IPS DF 19.7 (cell line): ENCODE measurements at regions not wholly inside any gene's neighbourhood (a gene's known extent, or its start where the extent isn't known, plus 50 kb on each side); places are given as distances from the start of the nearest gene placed in this dataset.
"Not testable (repeated sequence)": the region's sequence is repeated elsewhere in the genome, so short reads cannot be mapped to it uniquely, and the experiment has no call there.

Experiments used
- DNase-seq: peaks from one replicate; pipeline ENCODE4 v3.0.0-alpha.2; 2013; ENCODE audit warnings: low read depth, low spot score

- no peak for DNase-seq
Observed at GRCh38 chr6:101013612-101014195, 132.6 kb upstream of the ASCC3 start.

- no peak for DNase-seq
Observed at GRCh38 chr6:101015541-101015940, 134.4 kb upstream of the ASCC3 start.

GRCh38 chr6:101016163-101016562, 135.0 kb upstream of the ASCC3 start:
- no peak for DNase-seq

GRCh38 chr6:101018157-101018556, 137.0 kb upstream of the ASCC3 start:
- DNase-seq, result no peak

- DNase-seq, result no peak
Observed at GRCh38 chr6:101021504-101021903, 140.4 kb upstream of the ASCC3 start.

GRCh38 chr6:101042966-101043365, 161.8 kb upstream of the ASCC3 start:
- no peak for DNase-seq

- DNase-seq, result no peak
Observed at GRCh38 chr6:101058296-101058695, 177.2 kb upstream of the ASCC3 start.

GRCh38 chr6:101066481-101066880, 185.4 kb upstream of the ASCC3 start:
- DNase-seq, result no peak

- DNase-seq, result no peak
Observed at GRCh38 chr6:101069191-101069795, 188.2 kb upstream of the ASCC3 start.

GRCh38 chr6:101070044-101070608, 189.0 kb upstream of the ASCC3 start:
- no peak for DNase-seq

- DNase-seq, result no peak
Observed at GRCh38 chr6:101077344-101077743, 196.2 kb upstream of the ASCC3 start.

GRCh38 chr6:101079696-101080270, 198.7 kb upstream of the ASCC3 start:
- DNase-seq, result no peak

- DNase-seq, result no peak
Observed at GRCh38 chr6:101080597-101080996, 199.5 kb upstream of the ASCC3 start.

- no peak for DNase-seq
Observed at GRCh38 chr6:101083533-101084175, 202.5 kb upstream of the ASCC3 start.

- no peak for DNase-seq
Observed at GRCh38 chr6:101085327-101085726, 204.2 kb upstream of the ASCC3 start.

GRCh38 chr6:101086473-101086872, 205.3 kb upstream of the ASCC3 start:
- DNase-seq, result no peak

- DNase-seq, result no peak
Observed at GRCh38 chr6:101088594-101088993, 207.5 kb upstream of the ASCC3 start.

GRCh38 chr6:101089640-101090039, 208.5 kb upstream of the ASCC3 start:
- DNase-seq, result no peak

- DNase-seq, result no peak
Observed at GRCh38 chr6:101090281-101090680, 209.2 kb upstream of the ASCC3 start.

- not testable (repeated sequence) for DNase-seq
Observed at GRCh38 chr6:101098605-101099004, 217.5 kb upstream of the ASCC3 start.

GRCh38 chr6:101102702-101103101, 221.6 kb upstream of the ASCC3 start:
- no peak for DNase-seq

- DNase-seq, result no peak
Observed at GRCh38 chr6:101108286-101108685, 227.2 kb upstream of the ASCC3 start.

GRCh38 chr6:101110814-101111213, 229.7 kb upstream of the ASCC3 start:
- no peak for DNase-seq
